K562 (cell line): ENCODE measurements at regions not wholly inside any gene's neighbourhood (a gene's known extent, or its start where the extent isn't known, plus 50 kb on each side); places are given as distances from the start of the nearest gene placed in this dataset.

Experiments used
- ATAC-seq: fragments of 200-7000 bp; cut with Tn5 transposase; 3 replicates; pipeline ENCODE4 v1.9.1; 2020; ENCODE audit warnings: moderate library complexity
- BruUV-seq: library from RNA; stranded (reverse); fragments of 400-500 nt; replicated peaks from 2 replicates; lab custom pipeline; 2021; lab: Mats Ljungman, UMichigan
- CTCF ChIA-PET: fragments of 300-600 bp; formaldehyde crosslinking; extraction: SDS; loops from one replicate; lab custom pipeline; 2021; ENCODE audit warnings: low intra/inter-chr PET ratio; lab: Yijun Ruan, JAX
- POLR2A ChIA-PET: fragments of 300-600, 350-650 bp; sonication (Branson Sonifier 250); formaldehyde crosslinking; extraction: SDS; loops from one replicate; lab custom pipeline; 2021; ENCODE audit warnings: antibody characterized with exemption, inconsistent platforms; lab: Yijun Ruan, JAX
- DNase-seq, 4 experiments: peaks; one replicate each; pipeline versions ENCODE4 v3.0.0 to v3.0.0-alpha.2; 2011 to 2018; ENCODE audit warnings: low spot score in 3 of 4, mixed read lengths in 3 of 4; ENCODE audit errors: extremely low read depth in 1 of 4
- FAIRE-seq: peaks from 2 replicates; lab custom pipeline; 2011; peaks lifted over from hg19 to GRCh38; lab: Jason Lieb, UNC
- H2AFZ ChIP-seq: 2 replicates; pipeline ENCODE4 v1.6.0; 2011; ENCODE audit warnings: low read depth, low read length, control low read depth, inconsistent platforms
- H3K27ac ChIP-seq: fragments of 200-600 bp; 3 replicates; pipeline ENCODE4 v1.8.0; 2011; ENCODE audit warnings: low read depth, mild to moderate bottlenecking, control low read depth, inconsistent platforms, low read length, moderate library complexity, mixed read lengths; ENCODE audit errors: extremely low read depth
- H3K27me3 ChIP-seq, 2 experiments: fragments of 300-600 bp in 1 of 2; 2 replicates in 1 of 2; 3 replicates in 1 of 2; pipeline versions ENCODE4 v1.6.0 to v1.8.0; 2011; ENCODE audit warnings: inconsistent platforms in 2 of 2, low read length in 2 of 2, mild to moderate bottlenecking in 1 of 2, mixed read lengths in 1 of 2, moderate library complexity in 1 of 2; ENCODE audit not compliant: control insufficient read depth in 2 of 2, insufficient read depth in 2 of 2
- H3K36me3 ChIP-seq: fragments of 300-600 bp; 3 replicates; pipeline ENCODE4 v1.8.0; 2011; ENCODE audit warnings: mild to moderate bottlenecking, low read length, inconsistent platforms; ENCODE audit not compliant: control insufficient read depth, insufficient read depth
- H3K4me1 ChIP-seq, 2 experiments: fragments of 200-600 bp in 1 of 2; replicated peaks in 1 of 2; 2 replicates in 1 of 2; 3 replicates in 1 of 2; pipeline versions ENCODE4 v1.5.1 to v1.8.0; 2011; ENCODE audit warnings: inconsistent platforms in 2 of 2, low read length in 2 of 2, mild to moderate bottlenecking in 1 of 2, mixed read lengths in 1 of 2, moderate library complexity in 1 of 2; ENCODE audit not compliant: control insufficient read depth in 2 of 2, insufficient read depth in 2 of 2
- H3K4me2 ChIP-seq: 2 replicates; pipeline ENCODE4 v1.6.1; 2011; ENCODE audit warnings: low read length, control low read depth, inconsistent platforms, mixed read lengths; ENCODE audit not compliant: insufficient read depth
- H3K4me3 ChIP-seq: fragments of 200-600 bp; sonication (generic), shearing (Covaris generic); 2 replicates; pipeline ENCODE4 v1.5.1; 2016; ENCODE audit warnings: control low read depth, inconsistent platforms
- H3K79me2 ChIP-seq: fragments of 200-600 bp; 3 replicates; pipeline ENCODE4 v1.8.0; 2011; ENCODE audit warnings: low read length, inconsistent platforms; ENCODE audit not compliant: control insufficient read depth, insufficient read depth
- H3K9ac ChIP-seq, 2 experiments: 2 replicates each; pipeline versions ENCODE4 v1.6.0 to v1.6.1; 2011; ENCODE audit warnings: low read depth in 2 of 2, low read length in 2 of 2, control low read depth in 1 of 2, inconsistent platforms in 1 of 2, mild to moderate bottlenecking in 1 of 2, mixed read lengths in 1 of 2; ENCODE audit not compliant: insufficient read depth in 1 of 2
- H3K9me1 ChIP-seq: one replicate; pipeline ENCODE4 v1.6.0; 2011; ENCODE audit warnings: inconsistent platforms, mild to moderate bottlenecking, low read length, moderate library complexity; ENCODE audit not compliant: control insufficient read depth, insufficient read depth
- H3K9me3 ChIP-seq: replicated peaks from 2 replicates; pipeline ENCODE4 v1.5.1; 2011; ENCODE audit warnings: low read depth, low read length, inconsistent platforms; ENCODE audit not compliant: control insufficient read depth, insufficient read depth
- H4K20me1 ChIP-seq: replicated peaks from 2 replicates; pipeline ENCODE4 v1.6.1; 2011; ENCODE audit warnings: low read length, inconsistent platforms, mixed read lengths; ENCODE audit not compliant: control insufficient read depth, insufficient read depth
- ARID3B ChIP-seq: fragments of 250-450 bp; sonication (Bioruptor Pico); IDR thresholded peaks from 2 replicates; pipeline ENCODE4 v1.4.0; 2020; ENCODE audit warnings: borderline replicate concordance
- DACH1 ChIP-seq: fragments of 450-650 bp; IDR thresholded peaks from 2 replicates; pipeline ENCODE4 v1.6.1; 2018; ENCODE audit not compliant: partially characterized antibody
- GTF2B ChIP-seq: IDR thresholded peaks from 2 replicates; pipeline ENCODE4 v1.6.1; 2011; ENCODE audit not compliant: insufficient read length; ENCODE audit errors: extremely low read depth
- POLR3G ChIP-seq: IDR thresholded peaks from 2 replicates; pipeline ENCODE4 v1.6.1; 2011; ENCODE audit not compliant: insufficient read length, insufficient replicate concordance; ENCODE audit errors: extremely low read depth
- PRMT5 ChIP-seq: sonication (generic); formaldehyde crosslinking; IDR thresholded peaks from 2 replicates; pipeline ENCODE4 v1.5.0; 2020; ENCODE audit warnings: missing genetic modification reagents
- RAD51 ChIP-seq: fragments of 450-650 bp; IDR thresholded peaks from 2 replicates; pipeline ENCODE4 v1.7.1; 2016; ENCODE audit warnings: low read depth, mild to moderate bottlenecking, borderline replicate concordance
- SAFB ChIP-seq: fragments of 200-400 bp; formaldehyde crosslinking; IDR thresholded peaks from 2 replicates; pipeline ENCODE4 v1.6.1; 2017; ENCODE audit warnings: low read depth, low read length, borderline replicate concordance
- SETDB1 ChIP-seq: IDR thresholded peaks from one replicate; pipeline ENCODE4 v1.6.1; 2012; ENCODE audit warnings: low read length, control low read depth, inconsistent platforms
- SMARCC2 ChIP-seq: fragments of 450-650 bp; IDR thresholded peaks from 2 replicates; pipeline ENCODE4 v1.6.1; 2017; ENCODE audit warnings: antibody characterized with exemption, moderate library complexity, mild to moderate bottlenecking, low read depth
- U2AF2 ChIP-seq: fragments of 200-400 bp; formaldehyde crosslinking; optimal IDR thresholded peaks from 2 replicates; pipeline ENCODE3; 2017; ENCODE audit warnings: low read depth, mild to moderate bottlenecking, low read length
- ZNF121 ChIP-seq: sonication (generic); formaldehyde crosslinking; conservative IDR thresholded peaks from 2 replicates; pipeline ENCODE4 v1.8.0; 2022; ENCODE audit warnings: missing genetic modification reagents
- WGBS: fragments of 100-300 bp; shearing (Covaris generic); methylation state at CpG from one replicate; pipeline ENCODE4 v1.1.6; 2016; ENCODE audit warnings: low coverage, mixed read lengths; ENCODE audit not compliant: insufficient coverage; ENCODE audit errors: missing lambda C conversion rate; 5-methylcytosine and 5-hydroxymethylcytosine counted together
- in situ Hi-C: fragments of 300-500 bp; cut with MboI; formaldehyde crosslinking; loops from 4 replicates; pipeline ENCODE4 v1.15.0; 2018; ENCODE audit warnings: inconsistent platforms, mixed read lengths
- intact Hi-C: fragments of 100-400 bp; cut with micrococcal nuclease; formaldehyde crosslinking; loops from 2 replicates; pipeline ENCODE4 v1.14.2; 2022

GRCh38 chr5:61918611-61919010 is 387.4 kb upstream of the KIF2A start:
- Histone ChIP-seq H3K79me2 (no peaks in the 10 kb centered on the region), H3K9ac (no peak overlapping the region), H3K4me1 (no peaks in the 10 kb centered on the region), H4K20me1 (no peaks in the 10 kb centered on the region), H3K9me3 (no peaks in the 10 kb centered on the region), H3K27me3 (no peaks in the 10 kb centered on the region), H3K4me3 (no peak overlapping the region), H3K27ac (no peak overlapping the region), H3K9me1 (no peaks in the 10 kb centered on the region), H2AFZ (no peak overlapping the region), H3K36me3 (no peaks in the 10 kb centered on the region), H3K4me2 (no peak overlapping the region)
- in situ Hi-C loops (no loop called here), intact Hi-C loops (no loop called here)
- no peak for TF ChIP-seq DACH1
- TF ChIP-seq ZNF121, result no peak
- TF ChIP-seq PRMT5 (CRISPR knock-in tag), result no peak
- TF ChIP-seq ARID3B (CRISPR knock-in tag), result no peak
- no peak for TF ChIP-seq POLR3G
- TF ChIP-seq SMARCC2, result no peak
- no peak for TF ChIP-seq U2AF2
- no peak for TF ChIP-seq GTF2B
- TF ChIP-seq SAFB, result no peak
- no peak for TF ChIP-seq SETDB1
- TF ChIP-seq RAD51, result no peak
- ChIA-PET CTCF (no interaction called here), POLR2A (no interaction called here)
- no TSS peak for BruUV-seq
- DNase-seq (no peak), ATAC-seq (no peak), FAIRE-seq (no peak)
- WGBS, result 0% methylated on average over 2 of the region's 2 CpGs
